Endodermal cell (in vitro differentiated cells): ENCODE measurements at regions not wholly inside any gene's neighbourhood (a gene's known extent, or its start where the extent isn't known, plus 50 kb on each side); places are given as distances from the start of the nearest gene placed in this dataset.

Source experiments
- DNase-seq: peaks from one replicate; pipeline ENCODE4 v3.0.0-alpha.2; 2017
- H3K27ac ChIP-seq: 2 replicates; pipeline ENCODE4 v1.5.1; 2013; ENCODE audit warnings: mild to moderate bottlenecking, low read depth, low read length, moderate library complexity
- H3K27me3 ChIP-seq: 2 replicates; pipeline ENCODE4 v1.6.1; 2013; ENCODE audit warnings: mild to moderate bottlenecking, low read length, moderate library complexity; ENCODE audit not compliant: insufficient read depth, control insufficient read depth, poor library complexity, severe bottlenecking
- H3K36me3 ChIP-seq: 2 replicates; pipeline ENCODE4 v1.7.0; 2013; ENCODE audit warnings: mild to moderate bottlenecking, low read length, moderate library complexity; ENCODE audit not compliant: control insufficient read depth, insufficient read depth
- H3K4me1 ChIP-seq: one replicate; pipeline ENCODE4 v1.7.0; 2013; ENCODE audit warnings: low read length; ENCODE audit not compliant: control insufficient read depth, insufficient read depth
- H3K4me3 ChIP-seq: 2 replicates; pipeline ENCODE4 v1.5.1; 2013; ENCODE audit warnings: mild to moderate bottlenecking, low read length, moderate library complexity
- H3K9ac ChIP-seq: 2 replicates; pipeline ENCODE4 v1.6.1; 2013; ENCODE audit warnings: mild to moderate bottlenecking, low read length, moderate library complexity; ENCODE audit not compliant: poor library complexity, severe bottlenecking; ENCODE audit errors: extremely low read depth
- H3K9me3 ChIP-seq: 2 replicates; pipeline ENCODE4 v1.6.1; 2013; ENCODE audit warnings: mild to moderate bottlenecking, low read length, moderate library complexity; ENCODE audit not compliant: control insufficient read depth
- H3K27ac Mint-ChIP-seq: 2 replicates; pipeline ENCODE4 v1.8.0; 2020; ENCODE audit warnings: mixed read lengths
- H3K27me3 Mint-ChIP-seq: 2 replicates; pipeline ENCODE4 v1.8.0; 2021; ENCODE audit warnings: mild to moderate bottlenecking, mixed read lengths; ENCODE audit not compliant: insufficient read depth
- H3K36me3 Mint-ChIP-seq: 2 replicates; pipeline ENCODE4 v1.8.0; 2020; ENCODE audit warnings: low read depth, mixed read lengths
- H3K4me1 Mint-ChIP-seq: 2 replicates; pipeline ENCODE4 v1.8.0; 2020; ENCODE audit warnings: mixed read lengths
- H3K4me3 Mint-ChIP-seq: 2 replicates; pipeline ENCODE4 v1.8.0; 2020; ENCODE audit warnings: mild to moderate bottlenecking, moderate library complexity, mixed read lengths
- H3K9me3 Mint-ChIP-seq: 2 replicates; pipeline ENCODE4 v1.8.0; 2020; ENCODE audit warnings: mild to moderate bottlenecking, mixed read lengths
- WGBS, 2 experiments: methylation state at CpG; one replicate each; pipeline versions ENCODE4 v1.1.5 to v1.1.7; 2013; ENCODE audit warnings: missing lambda C conversion rate in 2 of 2, mixed read lengths in 1 of 2; ENCODE audit not compliant: insufficient coverage in 1 of 2, insufficient read length in 1 of 2; 5-methylcytosine and 5-hydroxymethylcytosine counted together
- TF ChIP-seq, protein P1 (sequence below): fragments of 200-600 bp; sonication (generic); conservative IDR thresholded peaks from 2 replicates; pipeline ENCODE4 v1.5.0; 2021; ENCODE audit warnings: antibody characterized with exemption, mild to moderate bottlenecking

DNA sequence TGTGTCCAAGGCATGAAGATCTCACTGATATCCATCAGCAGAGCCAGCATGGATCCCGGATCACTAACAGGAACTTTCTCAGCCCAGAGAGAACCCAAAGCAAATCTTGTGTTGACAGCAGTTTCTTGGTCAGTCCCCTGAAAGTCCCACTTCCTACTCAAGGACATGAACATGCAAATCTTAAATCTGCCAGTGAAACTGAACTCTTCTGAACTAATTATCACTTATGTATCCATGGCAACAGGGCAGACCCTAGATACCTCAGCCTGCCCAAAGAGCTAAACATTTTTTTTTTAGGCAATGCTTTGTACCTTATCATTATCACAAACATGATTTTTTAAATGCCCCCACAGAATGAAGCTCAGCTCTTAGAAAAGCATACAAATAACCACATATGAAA, 127.8 kb upstream of the DDX18 start:
- H3K4me3 ChIP-seq: no peak overlapping the region
- H3K4me1 ChIP-seq: no peaks in the 10 kb centered on the region
- 92 to 100% methylated on average over 1 of the region's 1 CpG for WGBS, 2 experiments
- H3K27ac ChIP-seq: no peak overlapping the region
- no peaks in the 10 kb centered on the region for H3K36me3 ChIP-seq
- Mint-ChIP-seq H3K27me3 (no peaks in the 10 kb centered on the region), H3K4me1 (no peaks in the 10 kb centered on the region), H3K4me3 (no peak overlapping the region), H3K36me3 (no peaks in the 10 kb centered on the region), H3K9me3 (no peaks in the 10 kb centered on the region), H3K27ac (no peak overlapping the region)
- H3K27me3 ChIP-seq: no peaks in the 10 kb centered on the region
- H3K9me3 ChIP-seq: no peaks in the 10 kb centered on the region
- TF ChIP-seq, protein P1, sequence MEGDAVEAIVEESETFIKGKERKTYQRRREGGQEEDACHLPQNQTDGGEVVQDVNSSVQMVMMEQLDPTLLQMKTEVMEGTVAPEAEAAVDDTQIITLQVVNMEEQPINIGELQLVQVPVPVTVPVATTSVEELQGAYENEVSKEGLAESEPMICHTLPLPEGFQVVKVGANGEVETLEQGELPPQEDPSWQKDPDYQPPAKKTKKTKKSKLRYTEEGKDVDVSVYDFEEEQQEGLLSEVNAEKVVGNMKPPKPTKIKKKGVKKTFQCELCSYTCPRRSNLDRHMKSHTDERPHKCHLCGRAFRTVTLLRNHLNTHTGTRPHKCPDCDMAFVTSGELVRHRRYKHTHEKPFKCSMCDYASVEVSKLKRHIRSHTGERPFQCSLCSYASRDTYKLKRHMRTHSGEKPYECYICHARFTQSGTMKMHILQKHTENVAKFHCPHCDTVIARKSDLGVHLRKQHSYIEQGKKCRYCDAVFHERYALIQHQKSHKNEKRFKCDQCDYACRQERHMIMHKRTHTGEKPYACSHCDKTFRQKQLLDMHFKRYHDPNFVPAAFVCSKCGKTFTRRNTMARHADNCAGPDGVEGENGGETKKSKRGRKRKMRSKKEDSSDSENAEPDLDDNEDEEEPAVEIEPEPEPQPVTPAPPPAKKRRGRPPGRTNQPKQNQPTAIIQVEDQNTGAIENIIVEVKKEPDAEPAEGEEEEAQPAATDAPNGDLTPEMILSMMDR: no peak
- DNase-seq: no peak
- H3K9ac ChIP-seq: no peak overlapping the region

DNA sequence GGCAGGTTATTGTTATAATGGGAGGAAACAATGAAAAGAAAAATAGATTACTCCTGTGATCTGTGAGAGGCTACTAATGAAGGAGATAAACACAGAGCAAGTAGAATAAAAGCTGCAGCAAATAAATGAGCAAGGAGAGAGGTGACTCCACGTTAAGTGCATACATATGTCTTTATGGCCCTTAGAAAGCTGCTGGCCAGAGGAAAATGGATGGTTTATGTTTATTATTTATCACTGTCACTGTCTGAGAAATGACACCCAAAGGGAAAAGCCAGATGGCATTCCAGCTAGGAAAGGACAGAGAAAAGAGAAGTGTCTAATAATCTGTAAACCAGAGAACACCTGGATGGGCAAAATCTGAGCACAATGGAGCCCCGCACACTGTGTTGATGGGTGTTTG, 122.9 kb upstream of the DDX18 start:
- Histone ChIP-seq H3K9me3 (no peaks in the 10 kb centered on the region), H3K27ac (peak overlapping the region; percentile 51), H3K36me3 (no peaks in the 10 kb centered on the region), H3K4me1 (no peaks in the 10 kb centered on the region), H3K27me3 (no peaks in the 10 kb centered on the region), H3K4me3 (no peak overlapping the region), H3K9ac (no peak overlapping the region)
- Mint-ChIP-seq H3K36me3 (no peaks in the 10 kb centered on the region), H3K9me3 (no peaks in the 10 kb centered on the region), H3K27ac (peak overlapping the region; percentile 44), H3K4me3 (no peak overlapping the region), H3K4me1 (peaks cover 6% of the 10 kb centered on the region), H3K27me3 (peaks cover 5% of the 10 kb centered on the region)
- no peak for DNase-seq
- TF ChIP-seq, protein P1: no peak
- 84 to 88% methylated on average over 1 to 2 of the region's 2 CpGs for WGBS, 2 experiments

DNA sequence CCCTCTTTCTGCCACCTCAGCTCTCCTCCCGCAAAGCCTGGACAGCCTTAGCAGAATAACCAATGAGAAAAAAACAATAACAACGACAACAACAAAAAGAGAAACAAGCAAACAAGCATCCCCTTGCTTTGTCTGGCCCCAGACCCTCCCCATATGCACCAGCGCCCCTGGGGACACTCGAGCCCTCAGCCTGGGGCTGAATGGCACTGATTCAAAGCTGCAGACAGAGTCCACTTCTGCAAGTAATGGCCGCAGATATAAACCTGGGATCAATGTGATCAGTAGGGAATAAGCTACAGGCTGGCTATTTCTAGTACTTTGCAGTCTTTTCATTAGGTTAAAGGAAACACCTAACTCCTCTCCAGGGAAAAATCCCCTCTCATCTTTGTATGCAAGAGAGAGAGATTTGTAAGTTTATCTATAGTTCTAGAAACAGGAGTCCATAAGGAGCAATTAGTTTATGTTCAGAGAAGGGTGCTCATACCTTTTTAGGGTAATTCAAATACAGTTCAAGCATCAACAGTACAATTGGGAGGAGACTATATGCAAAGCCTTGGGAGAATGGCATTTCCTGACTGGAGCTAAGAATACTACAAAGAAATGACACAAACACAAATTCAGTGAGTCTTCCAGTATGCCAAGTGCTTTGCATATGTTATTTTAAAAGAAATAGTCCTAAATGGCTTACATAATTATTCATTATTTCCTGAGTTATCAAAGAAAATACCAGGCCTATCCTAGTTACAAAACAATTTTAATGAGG, 122.3 kb upstream of the DDX18 start:
- DNase-seq: peak; percentile 47

More for the DNA sequence above, 122.3 kb upstream of the DDX18 start:
- no peak overlapping the region for H3K4me3 Mint-ChIP-seq
- WGBS, 2 experiments: 88% methylated on average over 5 of the region's 5 CpGs; no CpG with 5 or more reads in 1 of the 2 experiments
- peak overlapping the region; percentile 44 for H3K27ac Mint-ChIP-seq
- Histone ChIP-seq H3K27me3 (no peaks in the 10 kb centered on the region), H3K4me1 (no peaks in the 10 kb centered on the region), H3K4me3 (no peak overlapping the region), H3K9me3 (no peaks in the 10 kb centered on the region), H3K27ac (peak overlapping the region; percentile 51), H3K9ac (no peak overlapping the region), H3K36me3 (no peaks in the 10 kb centered on the region)
- TF ChIP-seq, protein P1: no peak
- H3K27me3 Mint-ChIP-seq: peaks cover 5% of the 10 kb centered on the region
- no peaks in the 10 kb centered on the region for H3K9me3 Mint-ChIP-seq
- no peaks in the 10 kb centered on the region for H3K36me3 Mint-ChIP-seq
- peaks cover 6% of the 10 kb centered on the region for H3K4me1 Mint-ChIP-seq
